ENCODE measurements at regions not wholly inside any gene's neighbourhood (a gene's known extent, or its start where the extent isn't known, plus 50 kb on each side); places are given as distances from the start of the nearest gene placed in this dataset.

DNA sequence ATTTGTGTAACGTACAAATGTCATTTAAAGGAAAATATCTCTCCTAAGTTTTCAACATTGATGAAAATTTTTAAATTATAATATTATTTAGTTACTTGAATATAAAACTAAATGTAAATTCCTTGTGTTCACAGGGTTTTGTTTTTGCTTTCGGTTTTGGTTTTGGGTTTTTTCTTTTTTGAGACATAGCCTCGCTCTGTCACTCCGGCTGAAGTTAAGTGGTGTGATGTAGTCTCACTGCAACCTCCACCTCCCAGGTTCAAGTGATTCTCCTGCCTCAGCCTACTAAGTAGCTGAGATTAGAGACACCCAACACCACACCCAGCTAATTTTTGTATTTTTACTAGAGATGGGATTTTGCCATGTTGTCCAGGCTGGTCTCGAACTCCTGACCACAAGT, 79.3 kb upstream of the TCF12 start:
- no peak for DNase-seq (ENCODE audit: low spot score)
- in situ Hi-C loops (cut with MboI; ENCODE audit: low pct_unique_long_range_greater_than_20kb, low sequenced_read_pairs, unreplicated experiment), result no loop called here
- TF ChIP-seq, protein P1, sequence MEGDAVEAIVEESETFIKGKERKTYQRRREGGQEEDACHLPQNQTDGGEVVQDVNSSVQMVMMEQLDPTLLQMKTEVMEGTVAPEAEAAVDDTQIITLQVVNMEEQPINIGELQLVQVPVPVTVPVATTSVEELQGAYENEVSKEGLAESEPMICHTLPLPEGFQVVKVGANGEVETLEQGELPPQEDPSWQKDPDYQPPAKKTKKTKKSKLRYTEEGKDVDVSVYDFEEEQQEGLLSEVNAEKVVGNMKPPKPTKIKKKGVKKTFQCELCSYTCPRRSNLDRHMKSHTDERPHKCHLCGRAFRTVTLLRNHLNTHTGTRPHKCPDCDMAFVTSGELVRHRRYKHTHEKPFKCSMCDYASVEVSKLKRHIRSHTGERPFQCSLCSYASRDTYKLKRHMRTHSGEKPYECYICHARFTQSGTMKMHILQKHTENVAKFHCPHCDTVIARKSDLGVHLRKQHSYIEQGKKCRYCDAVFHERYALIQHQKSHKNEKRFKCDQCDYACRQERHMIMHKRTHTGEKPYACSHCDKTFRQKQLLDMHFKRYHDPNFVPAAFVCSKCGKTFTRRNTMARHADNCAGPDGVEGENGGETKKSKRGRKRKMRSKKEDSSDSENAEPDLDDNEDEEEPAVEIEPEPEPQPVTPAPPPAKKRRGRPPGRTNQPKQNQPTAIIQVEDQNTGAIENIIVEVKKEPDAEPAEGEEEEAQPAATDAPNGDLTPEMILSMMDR (IDR thresholded peaks at IDR 0.05; ENCODE audit: extremely low read depth, insufficient read depth, missing control alignments), result no peak

DNA sequence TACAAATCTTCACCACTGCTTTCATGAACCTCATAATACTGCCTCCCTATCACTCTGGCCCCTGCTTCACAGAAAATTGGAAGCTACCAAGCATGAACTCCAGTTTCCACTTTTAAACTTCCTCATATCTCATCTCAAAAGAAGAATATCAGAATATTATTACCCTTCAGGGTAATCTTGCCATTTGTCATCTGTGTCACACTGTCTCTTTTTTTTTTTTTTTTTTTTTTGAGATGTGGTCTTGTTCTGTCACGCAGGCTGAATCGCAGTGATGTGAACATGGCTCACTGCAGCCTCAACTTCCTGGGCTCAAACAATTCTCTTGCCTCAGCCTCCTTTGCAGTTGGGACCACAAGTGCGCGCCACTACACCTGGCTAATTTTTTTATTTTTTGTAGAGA, 80.4 kb upstream of the TCF12 start:
- TF ChIP-seq, protein P1 (IDR thresholded peaks at IDR 0.05; ENCODE audit: extremely low read depth, insufficient read depth, missing control alignments), result no peak
- no peak for DNase-seq (ENCODE audit: low spot score)
- in situ Hi-C loops (cut with MboI; ENCODE audit: low pct_unique_long_range_greater_than_20kb, low sequenced_read_pairs, unreplicated experiment), result no loop called here

DNA sequence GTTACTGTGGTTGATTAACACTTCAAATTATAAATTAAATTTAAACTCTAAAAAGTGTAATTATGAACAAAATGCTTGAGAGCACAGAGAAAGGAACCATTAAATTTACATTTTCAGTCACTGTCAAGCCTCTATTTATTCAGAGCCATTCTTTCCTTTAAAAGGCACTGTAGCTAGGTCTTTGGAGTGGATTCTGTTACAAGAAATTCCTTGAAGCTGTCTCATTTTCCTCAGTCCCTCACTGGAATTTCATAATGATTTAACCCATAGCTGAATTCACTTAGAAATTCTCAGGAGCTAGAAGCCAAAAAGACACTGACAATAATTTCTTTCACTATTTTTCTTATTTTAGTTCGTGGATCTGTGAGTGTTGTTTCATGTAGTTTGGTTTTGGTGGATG, 81.2 kb upstream of the TCF12 start:
- in situ Hi-C loops (cut with MboI; ENCODE audit: low pct_unique_long_range_greater_than_20kb, low sequenced_read_pairs, unreplicated experiment), result no loop called here
- TF ChIP-seq, protein P1 (IDR thresholded peaks at IDR 0.05; ENCODE audit: extremely low read depth, insufficient read depth, missing control alignments), result no peak
- no peak for DNase-seq (ENCODE audit: low spot score)

DNA sequence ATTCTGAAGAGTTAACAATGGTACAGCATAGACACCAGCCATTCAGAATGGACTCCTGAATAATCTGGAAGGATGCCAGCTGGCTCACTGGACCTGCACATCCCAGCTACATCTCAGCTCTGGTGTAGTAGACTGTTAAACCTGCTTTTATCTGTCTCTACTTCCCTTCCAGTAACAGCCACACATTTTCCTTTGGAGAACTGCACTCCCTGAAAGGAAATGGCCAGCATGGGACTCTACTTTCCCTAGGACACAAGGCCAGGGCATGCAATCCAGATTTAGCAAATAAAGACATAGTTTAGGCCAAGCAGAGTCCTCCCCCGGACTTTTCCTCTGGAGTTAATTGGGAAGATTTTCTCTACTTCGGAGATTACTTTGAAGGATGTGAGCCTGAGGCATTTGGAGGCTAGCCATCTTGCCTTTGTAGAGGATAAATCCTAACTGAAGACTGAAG, 82.7 kb upstream of the TCF12 start:
- in situ Hi-C loops (cut with MboI; ENCODE audit: low pct_unique_long_range_greater_than_20kb, low sequenced_read_pairs, unreplicated experiment), result no loop called here
- TF ChIP-seq, protein P1 (IDR thresholded peaks at IDR 0.05; ENCODE audit: extremely low read depth, insufficient read depth, missing control alignments), result no peak
- no peak for DNase-seq (ENCODE audit: low spot score)

DNA sequence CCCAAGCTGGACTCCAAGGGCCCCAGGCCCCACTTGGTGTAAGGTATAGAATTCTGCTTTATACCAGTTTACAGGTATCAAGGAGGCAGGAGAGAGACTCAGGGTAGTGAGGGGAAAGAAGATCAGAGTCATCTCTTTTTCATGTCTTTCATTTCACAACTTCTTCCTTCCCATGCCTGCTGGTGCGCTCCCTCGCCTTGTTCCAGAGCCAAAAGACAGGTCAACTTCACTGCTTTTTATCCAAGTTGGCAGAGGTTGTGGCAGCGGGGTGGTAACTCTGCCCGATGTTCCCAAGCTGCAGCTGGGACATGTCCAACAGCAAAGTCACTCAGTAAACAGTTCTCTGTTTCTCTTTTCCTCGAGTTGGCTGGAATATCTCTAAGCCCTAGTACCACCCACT, 86.3 kb upstream of the TCF12 start:
- DNase-seq (ENCODE audit: low spot score), result no peak
- TF ChIP-seq, protein P1 (IDR thresholded peaks at IDR 0.05; ENCODE audit: extremely low read depth, insufficient read depth, missing control alignments), result no peak
- in situ Hi-C loops (cut with MboI; ENCODE audit: low pct_unique_long_range_greater_than_20kb, low sequenced_read_pairs, unreplicated experiment), result no loop called here

DNA sequence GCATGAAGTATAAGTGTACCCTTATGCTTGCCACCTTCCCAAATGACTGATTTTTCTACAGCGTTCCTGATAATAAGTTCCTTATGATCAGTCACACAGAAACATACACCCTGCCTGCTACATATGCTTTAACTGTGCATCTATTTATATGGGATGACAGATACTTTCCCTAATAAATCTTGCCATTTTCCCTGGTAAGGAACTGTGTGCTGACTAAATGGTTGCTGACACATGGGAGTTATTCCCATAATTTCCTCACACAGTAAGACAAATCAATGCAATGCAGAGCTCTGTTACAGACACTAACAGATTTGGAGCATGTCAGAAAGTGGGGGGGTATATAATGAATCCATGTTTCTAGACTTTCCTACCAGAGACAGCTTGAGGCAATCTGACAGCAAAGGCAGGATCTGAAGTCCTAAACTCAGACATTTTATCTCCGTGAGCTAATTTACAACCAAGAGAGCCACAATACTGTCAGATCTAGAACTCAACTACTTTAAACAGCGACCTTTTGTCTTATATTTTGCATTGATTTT, 86.9 kb upstream of the TCF12 start:
- TF ChIP-seq, protein P1 (IDR thresholded peaks at IDR 0.05; ENCODE audit: extremely low read depth, insufficient read depth, missing control alignments), result no peak
- no peak for DNase-seq (ENCODE audit: low spot score)
- in situ Hi-C loops (cut with MboI; ENCODE audit: low pct_unique_long_range_greater_than_20kb, low sequenced_read_pairs, unreplicated experiment), result no loop called here

DNA sequence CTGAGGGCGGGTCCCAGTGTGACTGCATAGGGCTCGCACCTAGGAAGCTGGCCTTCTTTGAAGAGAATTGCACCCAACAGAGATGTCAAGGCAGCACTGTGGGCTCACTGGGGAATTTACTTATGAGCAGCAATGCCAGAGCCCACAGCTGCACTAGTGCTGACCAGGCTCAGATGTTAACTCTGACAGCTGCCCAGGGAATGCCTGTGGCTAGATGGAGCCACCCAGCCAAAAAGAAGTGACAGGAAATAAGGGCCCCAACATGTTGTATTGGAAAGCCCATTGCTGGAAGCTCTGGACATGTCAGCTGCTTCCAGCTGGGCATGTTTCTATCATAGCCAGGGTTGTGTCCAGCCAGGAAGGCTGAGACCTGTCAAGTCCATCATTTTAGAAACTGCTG, 90.9 kb upstream of the ZNF280D start:
- TF ChIP-seq, protein P1 (IDR thresholded peaks at IDR 0.05; ENCODE audit: extremely low read depth, insufficient read depth, missing control alignments), result no peak
- in situ Hi-C loops (cut with MboI; ENCODE audit: low pct_unique_long_range_greater_than_20kb, low sequenced_read_pairs, unreplicated experiment), result no loop called here
- DNase-seq (ENCODE audit: low spot score), result no peak

All from GM13977 (cell line).